HG02943 (cell line): ENCODE measurements at regions not wholly inside any gene's neighbourhood (a gene's known extent, or its start where the extent isn't known, plus 50 kb on each side); places are given as distances from the start of the nearest gene placed in this dataset.

Source experiments
- ATAC-seq: cut with Tn5 transposase; IDR thresholded peaks from one replicate; pipeline ENCODE4 v1.9.1; 2021; ENCODE audit warnings: mild to moderate bottlenecking, low read depth, moderate library complexity; ENCODE audit not compliant: unreplicated experiment

GRCh38 chr12:125463386-125463785 lies 398.2 kb downstream of the AACS start:
- no peak for ATAC-seq

- ATAC-seq = no peak
Observed at GRCh38 chr12:125467363-125467762, 402.1 kb downstream of the AACS start.

GRCh38 chr12:125469683-125470082 lies 404.4 kb downstream of the AACS start:
- no peak for ATAC-seq

DNA sequence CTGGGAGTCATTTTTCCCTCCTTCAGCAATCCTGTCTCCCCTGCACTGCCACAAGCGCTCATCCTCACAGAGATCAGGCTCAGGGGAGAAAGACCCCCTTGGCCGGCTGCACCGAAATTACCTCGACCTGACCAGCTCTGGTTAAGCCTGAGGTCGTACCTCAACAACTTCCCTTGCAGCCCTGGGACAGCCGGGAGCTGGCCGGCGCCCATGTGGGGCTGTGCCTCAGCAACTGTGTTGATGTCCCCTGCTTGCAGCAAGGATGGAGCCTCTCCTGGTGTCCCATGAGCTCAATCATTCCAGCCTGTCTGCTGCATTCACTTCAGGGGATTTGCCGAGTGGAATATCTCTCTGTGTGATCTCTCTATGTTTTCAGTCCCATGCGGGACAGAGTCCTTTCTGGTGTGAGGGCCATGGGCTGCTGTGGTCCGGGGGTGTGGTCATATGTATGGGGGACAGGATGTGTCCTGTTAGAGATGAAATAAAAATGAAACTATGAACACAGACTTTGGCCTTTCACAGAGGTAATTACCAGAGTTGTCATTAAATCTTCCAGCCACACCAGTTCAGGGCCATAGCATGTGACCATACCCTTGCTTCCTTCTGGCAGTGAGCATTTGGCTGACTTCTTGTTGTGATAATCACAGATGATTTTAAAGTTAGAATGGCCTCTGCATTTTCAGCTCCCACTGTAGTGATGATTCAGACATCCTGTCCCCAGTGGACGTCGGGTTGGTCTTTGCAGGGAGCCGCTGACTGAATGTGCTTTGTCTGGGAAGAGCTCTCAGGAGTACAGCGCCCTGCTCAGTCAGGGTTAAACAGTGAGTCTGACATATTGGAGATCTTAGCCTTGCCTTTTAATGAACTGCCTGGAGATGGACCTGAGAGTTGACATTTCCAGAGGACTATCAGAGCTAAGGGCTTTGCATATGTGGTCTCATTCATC lies 405.9 kb downstream of the AACS start:
- ATAC-seq = peak; percentile 57

DNA sequence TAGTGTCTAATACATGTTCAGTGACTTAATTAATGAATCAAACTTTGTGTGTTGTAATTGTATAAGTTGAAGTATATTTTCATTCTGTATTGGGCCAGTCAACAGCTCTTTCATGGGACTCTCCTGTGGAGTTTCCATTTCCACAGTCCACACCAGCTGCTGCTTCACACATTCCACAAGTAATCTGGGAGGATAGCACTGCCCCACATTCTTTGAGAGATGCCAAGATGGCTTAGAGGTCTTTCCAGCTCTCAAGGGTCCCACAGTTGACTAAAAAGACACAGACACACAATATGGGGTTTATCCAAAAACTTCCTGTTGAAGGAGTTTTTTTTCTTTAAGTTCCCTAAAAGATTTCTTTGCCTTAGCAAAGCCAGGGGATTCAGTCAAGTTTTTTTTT lies 408.3 kb downstream of the AACS start:
- ATAC-seq = no peak

DNA sequence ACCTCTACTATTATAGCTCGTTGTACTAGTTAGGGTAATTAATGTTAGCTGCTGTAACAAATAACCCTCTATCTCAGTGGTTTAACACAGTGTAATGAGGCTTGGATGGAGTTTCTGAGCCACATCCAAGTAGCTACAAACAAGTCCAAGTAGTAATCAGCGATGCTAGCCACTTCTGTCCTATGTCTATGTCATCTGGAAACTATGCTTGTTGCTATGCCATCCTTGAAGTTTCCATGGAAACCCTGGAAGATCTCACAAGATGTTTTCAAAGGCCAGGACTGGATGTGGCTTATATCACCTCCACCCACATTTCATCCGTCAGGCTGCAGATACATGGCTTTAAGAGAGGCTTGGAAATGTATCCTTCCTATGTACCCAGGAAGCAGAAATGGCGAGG lies 422.1 kb downstream of the AACS start:
- ATAC-seq = no peak

DNA sequence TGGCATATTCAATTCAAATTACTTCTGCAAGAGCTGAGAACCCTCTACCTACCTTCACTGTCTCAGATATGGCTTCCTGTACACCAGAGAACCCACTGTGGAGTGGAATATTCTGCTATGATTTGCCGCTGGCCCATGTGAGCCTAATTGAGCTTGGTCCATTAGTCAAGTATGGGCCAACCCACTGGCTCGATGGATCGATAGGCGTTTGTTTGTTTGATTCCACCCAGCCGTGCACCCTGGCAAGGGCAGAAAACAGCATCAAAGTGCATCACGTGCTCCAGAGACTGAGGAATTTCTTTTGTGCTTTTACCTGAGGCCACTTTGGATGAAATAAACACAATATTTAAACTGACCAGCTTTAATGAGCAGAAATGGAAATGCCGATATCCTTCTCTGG lies 426.3 kb downstream of the AACS start:
- ATAC-seq = no peak

DNA sequence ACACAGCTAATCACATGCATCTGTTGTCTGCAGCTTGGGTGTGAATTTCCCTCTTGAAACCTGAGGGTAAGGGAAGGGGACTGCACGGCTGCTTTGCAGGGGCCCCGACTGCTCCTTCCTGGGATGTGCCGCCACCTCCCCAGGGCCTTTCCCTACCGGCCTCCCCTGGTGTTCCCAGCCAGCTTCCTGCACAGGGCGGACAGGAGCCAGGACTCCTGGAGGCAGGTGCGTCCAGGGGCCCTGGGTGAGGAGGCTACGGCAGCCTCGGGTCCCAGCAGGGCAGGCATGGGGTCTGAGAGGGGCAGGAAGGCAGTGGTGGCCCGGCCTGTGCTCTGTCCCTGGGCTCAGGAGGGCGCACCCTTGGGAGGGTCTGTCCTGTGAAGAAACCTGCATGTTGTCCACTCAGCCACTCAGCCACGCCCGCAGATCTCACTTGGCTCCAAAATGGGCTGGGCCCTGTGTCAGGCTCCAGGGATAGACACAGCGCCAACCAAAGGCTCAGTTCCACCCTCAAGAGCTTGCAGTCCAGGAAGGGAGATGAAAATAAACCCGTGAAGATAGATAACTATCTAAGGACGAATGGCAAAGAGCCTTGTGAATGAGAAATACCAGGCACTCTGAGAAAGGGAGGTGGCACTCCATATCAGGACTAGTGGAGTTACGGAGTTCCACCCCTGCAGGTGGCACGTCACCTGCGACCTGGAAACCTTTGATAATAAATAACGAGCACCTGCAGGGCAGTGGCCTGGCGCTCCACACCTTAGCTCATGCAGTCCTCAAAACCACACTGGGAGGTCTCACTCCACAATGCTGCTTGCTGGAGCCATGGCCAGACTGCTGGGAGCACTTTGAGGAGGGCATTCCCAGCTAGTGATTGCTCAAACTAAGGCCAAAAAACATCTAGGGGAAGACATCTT lies 427.4 kb downstream of the AACS start:
- ATAC-seq = no peak

DNA sequence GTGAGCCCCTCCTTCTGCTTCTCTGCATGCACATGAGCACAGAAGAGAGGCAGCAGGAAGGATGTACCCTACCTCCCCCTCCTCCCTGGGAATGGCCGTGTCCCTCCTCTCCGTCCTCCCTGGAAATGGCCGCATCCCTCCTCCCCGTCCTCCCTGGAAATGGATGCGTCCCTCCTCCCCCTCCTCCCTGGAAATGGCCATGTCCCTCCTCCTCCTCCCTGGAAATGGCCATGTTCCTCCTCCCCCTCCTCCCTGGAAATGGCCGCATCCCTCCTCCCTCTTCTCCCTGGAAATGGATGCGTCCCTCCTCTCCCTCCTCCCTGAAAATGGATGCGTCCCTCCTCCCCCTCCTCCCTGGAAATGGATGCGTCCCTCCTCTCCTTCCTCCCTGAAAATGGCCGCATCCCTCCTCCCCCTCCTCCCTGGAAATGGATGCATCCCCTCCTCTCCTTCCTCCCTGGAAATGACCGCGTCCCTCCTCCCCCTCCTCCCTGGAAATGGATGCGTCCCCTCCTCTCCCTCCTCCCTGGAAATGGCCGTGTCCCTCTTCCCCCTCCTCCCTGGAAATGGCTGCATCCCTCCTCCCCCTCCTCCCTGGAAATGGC lies 428.6 kb downstream of the AACS start:
- no peak for ATAC-seq

DNA sequence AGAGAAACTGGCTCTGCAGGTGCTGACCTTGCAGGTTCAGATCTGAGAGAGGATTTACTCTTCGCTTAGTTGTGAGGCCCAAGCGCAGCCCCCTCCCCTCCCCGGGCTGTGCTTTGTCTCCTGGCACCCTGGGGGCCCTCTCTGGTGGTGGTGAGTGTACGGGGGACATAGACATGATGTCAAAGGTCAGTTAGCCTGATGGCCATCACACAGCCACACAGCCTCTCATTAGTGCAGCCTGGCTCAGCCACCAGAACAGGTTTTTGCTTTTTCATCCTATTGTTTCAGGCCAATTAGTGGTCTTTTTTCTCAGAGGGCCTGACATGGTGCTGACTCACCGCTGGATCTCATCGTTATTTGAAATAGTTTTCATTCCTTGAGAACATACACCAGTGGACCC lies 437.9 kb downstream of the AACS start:
- no peak for ATAC-seq

GRCh38 chr12:125509195-125509594 lies 444.0 kb downstream of the AACS start:
- ATAC-seq = no peak

DNA sequence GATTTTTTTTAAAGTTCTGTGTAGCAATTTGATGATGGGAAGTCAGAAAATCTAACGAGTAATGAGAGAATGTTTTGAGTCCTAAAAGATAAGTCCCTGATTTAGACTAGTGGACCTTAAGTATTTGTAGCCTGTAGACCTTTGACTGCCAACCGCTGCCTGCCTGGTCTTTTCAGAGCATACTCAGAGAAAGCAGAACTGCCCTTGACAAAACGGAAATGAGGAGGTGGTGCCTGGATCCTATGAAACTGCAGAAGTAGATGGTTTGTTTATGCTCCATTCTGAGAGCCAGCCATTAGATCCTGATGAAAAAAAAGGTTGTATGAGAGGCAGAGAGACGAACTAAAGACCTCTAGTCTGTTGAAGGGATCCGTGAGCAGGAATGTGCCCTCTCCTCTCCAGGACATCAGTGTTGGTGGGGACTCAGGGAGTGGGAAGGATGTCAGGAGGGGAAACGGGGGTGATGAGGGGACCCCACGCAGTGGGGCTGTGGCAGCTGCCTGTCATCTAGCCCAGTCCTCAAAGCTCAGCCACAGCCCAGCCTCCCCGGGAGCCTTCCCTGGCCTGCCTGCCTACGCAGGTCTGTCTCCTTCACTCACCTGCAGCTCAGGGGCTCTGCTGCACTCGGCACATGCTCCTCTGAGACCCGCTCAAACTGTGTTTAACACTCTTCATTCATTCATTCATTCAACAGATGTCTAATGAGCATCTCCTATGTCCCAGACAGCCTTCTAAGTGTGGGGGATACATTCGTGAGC lies 447.5 kb downstream of the AACS start:
- no peak for ATAC-seq

DNA sequence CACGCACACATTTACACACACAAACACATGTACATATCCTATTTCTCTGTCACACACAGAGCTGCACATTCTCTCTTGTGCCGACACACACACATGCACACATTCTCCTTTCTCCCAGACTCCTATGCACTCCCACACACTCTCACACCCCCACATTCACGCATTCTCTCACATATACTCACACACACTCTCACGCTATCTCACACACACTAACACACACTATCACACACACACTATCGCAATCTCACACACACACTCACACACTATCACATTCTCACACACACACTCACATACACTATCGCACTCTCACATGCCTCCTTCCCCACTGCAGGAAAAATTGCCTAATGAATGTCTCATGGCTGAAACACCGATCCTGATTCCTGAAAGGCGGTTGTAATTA lies 450.7 kb downstream of the AACS start:
- ATAC-seq = no peak

- ATAC-seq = no peak
Observed at GRCh38 chr12:125518074-125518473, 452.8 kb downstream of the AACS start.

- no peak for ATAC-seq
Observed at GRCh38 chr12:125519026-125519651, 453.9 kb downstream of the AACS start.

GRCh38 chr12:125525879-125526278 lies 460.6 kb downstream of the AACS start:
- ATAC-seq = no peak

DNA sequence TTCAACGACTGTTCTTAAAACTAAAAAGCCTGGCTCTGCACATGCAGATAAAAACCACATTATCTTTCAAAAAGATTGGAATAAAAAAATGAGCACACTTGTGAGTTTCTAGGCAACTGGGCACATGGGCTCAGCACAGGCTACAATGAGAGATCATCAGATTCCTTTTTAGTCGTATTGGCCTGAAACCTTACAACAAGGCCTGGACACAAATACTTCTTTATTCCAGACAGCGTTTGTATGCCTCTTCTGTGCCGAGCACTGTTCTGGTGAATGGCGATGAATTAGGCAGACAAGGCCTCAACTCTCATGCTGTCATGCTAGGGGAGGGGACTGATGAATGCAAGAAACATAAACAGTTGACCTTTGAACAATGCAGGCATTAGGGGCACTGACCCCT lies 463.0 kb downstream of the AACS start:
- no peak for ATAC-seq

DNA sequence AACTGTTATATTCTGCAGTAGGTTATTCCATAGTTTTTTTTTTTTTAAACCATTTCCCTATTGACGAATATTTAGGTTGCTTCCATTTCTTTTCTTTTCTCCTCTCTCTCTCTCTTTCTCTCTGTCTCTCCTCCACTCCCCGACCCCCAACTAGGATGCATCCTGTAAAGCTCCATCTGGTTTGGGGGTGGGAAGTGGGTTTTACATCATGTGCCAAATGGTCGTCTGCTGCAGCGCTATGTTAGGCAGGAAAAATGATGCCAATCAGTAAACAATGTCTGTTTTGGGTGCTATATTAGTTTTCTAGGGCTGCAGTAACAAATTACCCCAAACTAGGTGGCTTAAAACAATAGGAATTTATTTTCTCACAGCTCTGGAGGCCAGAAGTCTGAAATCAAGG lies 465.0 kb downstream of the AACS start:
- no peak for ATAC-seq

- ATAC-seq = no peak
Observed at GRCh38 chr12:125530876-125531275, 465.6 kb downstream of the AACS start.

GRCh38 chr12:125531574-125531973 lies 466.3 kb downstream of the AACS start:
- ATAC-seq = no peak
